GM12878 (cell line): ENCODE measurements at regions not wholly inside any gene's neighbourhood (a gene's known extent, or its start where the extent isn't known, plus 50 kb on each side); places are given as distances from the start of the nearest gene placed in this dataset.

Experiments used
- CEBPB ChIP-seq, 2 experiments: fragments of 150-350 bp in 1 of 2; IDR thresholded peaks; 2 replicates each; pipeline ENCODE4 v1.6.1; 2012 to 2014; ENCODE audit warnings: low read depth in 2 of 2, low read length in 2 of 2, borderline replicate concordance in 1 of 2, inconsistent platforms in 1 of 2
- EGR1 ChIP-seq, 2 experiments: IDR thresholded peaks; 1 replicate in 1 of 2; 2 replicates in 1 of 2; pipeline ENCODE4 v1.6.1; 2011 to 2012; ENCODE audit warnings: low read depth in 2 of 2, low read length in 2 of 2, borderline replicate concordance in 1 of 2, mild to moderate bottlenecking in 1 of 2, moderate library complexity in 1 of 2
- ESRRA ChIP-seq: IDR thresholded peaks from 2 replicates; pipeline ENCODE4 v1.6.1; 2012; ENCODE audit warnings: mild to moderate bottlenecking, low read length, improper control_type of control experiment
- FOXK2 ChIP-seq: fragments of 450-650 bp; IDR thresholded peaks from 2 replicates; pipeline ENCODE4 v1.6.1; 2017; ENCODE audit warnings: mild to moderate bottlenecking, moderate library complexity
- GABPA ChIP-seq: IDR thresholded peaks from 2 replicates; pipeline ENCODE4 v1.6.1; 2014; ENCODE audit warnings: antibody characterized with exemption, low read depth, mild to moderate bottlenecking, inconsistent platforms
- HSF1 ChIP-seq: fragments of 150-350 bp; IDR thresholded peaks from 2 replicates; pipeline ENCODE4 v1.6.1; 2014; ENCODE audit warnings: mild to moderate bottlenecking, low read depth, low read length
- IKZF2 ChIP-seq, 2 experiments: fragments of 450-650 bp; IDR thresholded peaks; 2 replicates each; pipeline ENCODE4 v1.6.1; 2017; ENCODE audit warnings: mild to moderate bottlenecking in 2 of 2, moderate library complexity in 2 of 2
- IRF4 ChIP-seq: IDR thresholded peaks from 2 replicates; pipeline ENCODE4 v1.6.1; 2011; ENCODE audit warnings: low read depth, low read length
- KLF5 ChIP-seq: fragments of 450-650 bp; IDR thresholded peaks from 2 replicates; pipeline ENCODE4 v1.6.1; 2014; ENCODE audit warnings: mild to moderate bottlenecking; ENCODE audit not compliant: partially characterized antibody
- MEF2B ChIP-seq: fragments of 450-650 bp; IDR thresholded peaks from 2 replicates; pipeline ENCODE4 v1.6.1; 2018; ENCODE audit warnings: mild to moderate bottlenecking, moderate library complexity; ENCODE audit not compliant: partially characterized antibody, poor library complexity, severe bottlenecking
- MTA2 ChIP-seq: fragments of 450-650 bp; IDR thresholded peaks from 2 replicates; pipeline ENCODE4 v1.6.1; 2016; ENCODE audit warnings: low read depth, mild to moderate bottlenecking, moderate library complexity
- MTA3 ChIP-seq: IDR thresholded peaks from 2 replicates; pipeline ENCODE4 v1.6.1; 2012; ENCODE audit warnings: low read length, inconsistent platforms, borderline replicate concordance
- NFIC ChIP-seq: IDR thresholded peaks from 2 replicates; pipeline ENCODE4 v1.6.1; 2012; ENCODE audit warnings: low read depth, mild to moderate bottlenecking, inconsistent platforms, low read length, moderate library complexity
- NFXL1 ChIP-seq: fragments of 450-650 bp; IDR thresholded peaks from 2 replicates; pipeline ENCODE4 v1.6.1; 2017; ENCODE audit warnings: antibody characterized with exemption, mild to moderate bottlenecking, borderline replicate concordance
- NFYA ChIP-seq: IDR thresholded peaks from 2 replicates; pipeline ENCODE4 v1.6.1; 2011; ENCODE audit warnings: low read depth, mild to moderate bottlenecking, low read length, improper control_type of control experiment, borderline replicate concordance
- NFYB ChIP-seq: IDR thresholded peaks from 2 replicates; pipeline ENCODE4 v1.6.1; 2011; ENCODE audit warnings: low read depth, mild to moderate bottlenecking, low read length, improper control_type of control experiment, moderate library complexity; ENCODE audit not compliant: insufficient read depth
- NR2C2 ChIP-seq: IDR thresholded peaks from 2 replicates; pipeline ENCODE4 v1.6.1; 2011; ENCODE audit warnings: borderline replicate concordance, low read depth; ENCODE audit not compliant: control insufficient read depth, insufficient read length
- PML ChIP-seq: IDR thresholded peaks from 2 replicates; pipeline ENCODE4 v1.6.1; 2012; ENCODE audit warnings: low read length, inconsistent platforms
- POLR2A ChIP-seq: IDR thresholded peaks from 2 replicates; pipeline ENCODE4 v1.6.1; 2011; ENCODE audit warnings: low read depth, mild to moderate bottlenecking, low read length
- RB1 ChIP-seq: fragments of 450-650 bp; formaldehyde crosslinking; IDR thresholded peaks from 2 replicates; pipeline ENCODE4 v1.6.1; 2017; ENCODE audit warnings: mild to moderate bottlenecking, borderline replicate concordance
- RCOR1 ChIP-seq: conservative IDR thresholded peaks from 2 replicates; pipeline ENCODE4 v1.6.1; 2012; ENCODE audit warnings: low read depth, low read length, improper control_type of control experiment
- SIX5 ChIP-seq: IDR thresholded peaks from 2 replicates; pipeline ENCODE4 v1.6.1; 2011; ENCODE audit warnings: mild to moderate bottlenecking, low read depth, low read length, moderate library complexity; ENCODE audit not compliant: severe bottlenecking
- SMAD5 ChIP-seq: IDR thresholded peaks from 2 replicates; pipeline ENCODE4 v1.6.1; 2016; ENCODE audit warnings: antibody characterized with exemption, low read depth
- SMC3 ChIP-seq: IDR thresholded peaks from 2 replicates; pipeline ENCODE4 v1.6.1; 2011; ENCODE audit warnings: low read length, improper control_type of control experiment, borderline replicate concordance
- STAT1 ChIP-seq: fragments of 450-650 bp; conservative IDR thresholded peaks from 2 replicates; pipeline ENCODE4 v1.6.1; 2014; ENCODE audit warnings: antibody characterized with exemption, mild to moderate bottlenecking
- STAT3 ChIP-seq: IDR thresholded peaks from 2 replicates; pipeline ENCODE4 v1.6.1; 2011; ENCODE audit warnings: low read depth, low read length, improper control_type of control experiment
- TARDBP ChIP-seq: IDR thresholded peaks from 2 replicates; pipeline ENCODE4 v1.6.1; 2016; ENCODE audit warnings: borderline replicate concordance
- TF ChIP-seq, protein P1 (sequence below): fragments of 450-650 bp; conservative IDR thresholded peaks from 2 replicates; pipeline ENCODE4 v1.6.1; 2017; ENCODE audit warnings: mild to moderate bottlenecking, moderate library complexity

DNA sequence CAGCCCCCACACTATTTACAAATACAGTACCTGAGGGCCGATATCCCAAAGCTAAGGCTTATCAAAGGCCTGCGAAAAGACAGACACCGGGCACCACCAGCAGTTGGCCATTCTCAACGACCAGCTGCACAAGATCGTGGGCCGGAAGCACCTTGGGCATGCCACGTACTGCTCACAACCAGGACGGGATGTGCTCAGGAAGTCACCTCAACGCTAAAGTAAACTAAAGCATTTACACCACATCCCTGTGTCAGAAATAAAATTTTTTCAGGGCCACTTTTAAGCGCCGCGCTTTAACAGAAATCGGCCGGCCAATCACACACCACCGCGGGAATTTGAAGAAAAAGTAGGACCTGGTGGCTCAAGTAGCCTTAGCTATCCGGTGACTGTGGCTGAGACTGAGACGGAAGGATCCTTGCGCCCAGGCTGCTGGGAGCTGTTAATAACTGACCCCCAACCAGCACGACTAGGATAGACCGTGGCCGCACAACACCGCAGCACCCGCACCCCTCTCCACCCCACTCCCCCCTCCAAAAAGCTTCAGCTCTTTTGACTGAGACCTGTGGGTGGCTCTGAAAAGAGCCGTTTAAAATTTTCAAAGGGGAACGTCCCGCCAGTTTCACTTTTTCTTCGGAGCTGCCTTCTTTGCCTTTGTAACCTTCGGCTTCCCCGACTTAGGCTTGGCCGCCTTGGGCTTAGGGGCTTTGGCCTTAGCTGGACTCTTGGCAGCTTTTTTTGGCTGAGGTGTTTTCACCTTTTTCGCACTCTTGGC lies 131.2 kb upstream of the BTN3A2 start (continued):
- TF ChIP-seq EGR1 (IDR thresholded peaks at IDR 0.05; ENCODE audit: borderline replicate concordance in 1 of 2, low read depth in 2 of 2, low read length in 2 of 2) (peak in 1 of 2 experiments; percentile 19; a peak in 1 of 3 replicates), MTA2 (no peak), FOXK2 (no peak), IKZF2 (IDR thresholded peaks at IDR 0.05) (peak in 1 of 2 experiments; percentile 59; a peak in 2 of 4 replicates), TARDBP (no peak; the same call in none of the 2 replicates), MEF2B (no peak), KLF5 (no peak), NFXL1 (peak; percentile 68; the same call in 1 of the 2 replicates), STAT1 (no peak), CEBPB (IDR thresholded peaks at IDR 0.05; ENCODE audit: borderline replicate concordance in 1 of 2, low read depth in 2 of 2, low read length in 2 of 2) (no peak), PML (peak; percentile 93; the same call in 1 of the 2 replicates), NFYA (no peak), NFIC (no peak), GABPA (no peak), MTA3 (peak; percentile 84; the same call in 1 of the 2 replicates), SMC3 (no peak), HSF1 (no peak), POLR2A (peak; percentile 70), SIX5 (no peak), STAT3 (no peak), ESRRA (no peak), RCOR1 (0 out of 2 replicates have a peak, but pooled peaks have one; percentile 40), RB1 (0 out of 2 replicates have a peak, but pooled peaks have one; percentile 41), NFYB (peak; percentile 84), SMAD5 (peak; percentile 83), IRF4 (0 out of 2 replicates have a peak, but pooled peaks have one; percentile 8), NR2C2 (no peak)
- TF ChIP-seq, protein P1, sequence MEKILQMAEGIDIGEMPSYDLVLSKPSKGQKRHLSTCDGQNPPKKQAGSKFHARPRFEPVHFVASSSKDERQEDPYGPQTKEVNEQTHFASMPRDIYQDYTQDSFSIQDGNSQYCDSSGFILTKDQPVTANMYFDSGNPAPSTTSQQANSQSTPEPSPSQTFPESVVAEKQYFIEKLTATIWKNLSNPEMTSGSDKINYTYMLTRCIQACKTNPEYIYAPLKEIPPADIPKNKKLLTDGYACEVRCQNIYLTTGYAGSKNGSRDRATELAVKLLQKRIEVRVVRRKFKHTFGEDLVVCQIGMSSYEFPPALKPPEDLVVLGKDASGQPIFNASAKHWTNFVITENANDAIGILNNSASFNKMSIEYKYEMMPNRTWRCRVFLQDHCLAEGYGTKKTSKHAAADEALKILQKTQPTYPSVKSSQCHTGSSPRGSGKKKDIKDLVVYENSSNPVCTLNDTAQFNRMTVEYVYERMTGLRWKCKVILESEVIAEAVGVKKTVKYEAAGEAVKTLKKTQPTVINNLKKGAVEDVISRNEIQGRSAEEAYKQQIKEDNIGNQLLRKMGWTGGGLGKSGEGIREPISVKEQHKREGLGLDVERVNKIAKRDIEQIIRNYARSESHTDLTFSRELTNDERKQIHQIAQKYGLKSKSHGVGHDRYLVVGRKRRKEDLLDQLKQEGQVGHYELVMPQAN = peak; percentile 91
